DOHH2 (cell line): ENCODE measurements at regions not wholly inside any gene's neighbourhood (a gene's known extent, or its start where the extent isn't known, plus 50 kb on each side); places are given as distances from the start of the nearest gene placed in this dataset.

Experiments
- EZH2phosphoT487 ChIP-seq: fragments of 200-600 bp; sonication (generic); IDR thresholded peaks from 2 replicates; pipeline ENCODE4 v1.6.1; 2017; ENCODE audit warnings: borderline replicate concordance, mild to moderate bottlenecking, antibody characterized with exemption, low read length, moderate library complexity, mixed read lengths
- TF ChIP-seq, protein P1 (sequence below): fragments of 200-600 bp; sonication (generic); IDR thresholded peaks from one replicate; pipeline ENCODE4 v1.5.1; 2014; ENCODE audit warnings: antibody characterized with exemption, mild to moderate bottlenecking, low read depth, low read length; ENCODE audit not compliant: poor library complexity, severe bottlenecking

DNA sequence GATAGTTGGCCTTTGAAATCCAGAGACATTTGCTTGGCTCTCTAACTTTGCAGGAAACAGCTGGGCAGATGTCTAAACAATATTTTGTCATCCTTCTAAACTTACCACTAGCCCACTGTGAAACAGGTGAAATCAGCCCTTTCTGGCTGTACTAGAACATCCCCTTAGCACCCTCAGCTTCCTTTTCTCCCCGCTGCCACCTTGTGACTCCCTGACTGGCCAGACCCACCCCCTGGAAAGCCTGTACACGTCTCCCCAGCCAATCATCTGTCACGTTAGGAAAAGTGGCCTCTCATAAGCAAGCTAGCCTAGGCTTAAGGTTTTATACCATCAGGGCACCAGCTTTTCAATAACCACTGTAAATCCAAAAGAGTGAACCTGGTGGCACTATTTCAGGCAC, 88.6 kb upstream of the E2F3 start:
- TF ChIP-seq, protein P1, sequence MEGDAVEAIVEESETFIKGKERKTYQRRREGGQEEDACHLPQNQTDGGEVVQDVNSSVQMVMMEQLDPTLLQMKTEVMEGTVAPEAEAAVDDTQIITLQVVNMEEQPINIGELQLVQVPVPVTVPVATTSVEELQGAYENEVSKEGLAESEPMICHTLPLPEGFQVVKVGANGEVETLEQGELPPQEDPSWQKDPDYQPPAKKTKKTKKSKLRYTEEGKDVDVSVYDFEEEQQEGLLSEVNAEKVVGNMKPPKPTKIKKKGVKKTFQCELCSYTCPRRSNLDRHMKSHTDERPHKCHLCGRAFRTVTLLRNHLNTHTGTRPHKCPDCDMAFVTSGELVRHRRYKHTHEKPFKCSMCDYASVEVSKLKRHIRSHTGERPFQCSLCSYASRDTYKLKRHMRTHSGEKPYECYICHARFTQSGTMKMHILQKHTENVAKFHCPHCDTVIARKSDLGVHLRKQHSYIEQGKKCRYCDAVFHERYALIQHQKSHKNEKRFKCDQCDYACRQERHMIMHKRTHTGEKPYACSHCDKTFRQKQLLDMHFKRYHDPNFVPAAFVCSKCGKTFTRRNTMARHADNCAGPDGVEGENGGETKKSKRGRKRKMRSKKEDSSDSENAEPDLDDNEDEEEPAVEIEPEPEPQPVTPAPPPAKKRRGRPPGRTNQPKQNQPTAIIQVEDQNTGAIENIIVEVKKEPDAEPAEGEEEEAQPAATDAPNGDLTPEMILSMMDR, result no peak
- no peak for TF ChIP-seq EZH2phosphoT487
